HG03139 (cell line): ENCODE measurements at regions not wholly inside any gene's neighbourhood (a gene's known extent, or its start where the extent isn't known, plus 50 kb on each side); places are given as distances from the start of the nearest gene placed in this dataset.
"Not testable (repeated sequence)": the region's sequence is repeated elsewhere in the genome, so short reads cannot be mapped to it uniquely, and the experiment has no call there.

Experiments used
- ATAC-seq: cut with Tn5 transposase; IDR thresholded peaks from one replicate; pipeline ENCODE4 v1.9.1; 2021; ENCODE audit not compliant: unreplicated experiment

GRCh38 chr5:158273035-158273434 lies 414.1 kb upstream of the CLINT1 start:
- ATAC-seq: no peak

GRCh38 chr5:158272409-158272808 lies 413.5 kb upstream of the CLINT1 start:
- no peak for ATAC-seq

- ATAC-seq: no peak
Measured at GRCh38 chr5:158270996-158271554, 412.1 kb upstream of the CLINT1 start.

- ATAC-seq: no peak
Measured at GRCh38 chr5:158268286-158268685, 409.3 kb upstream of the CLINT1 start.

GRCh38 chr5:158267228-158267627 lies 408.3 kb upstream of the CLINT1 start:
- no peak for ATAC-seq

DNA sequence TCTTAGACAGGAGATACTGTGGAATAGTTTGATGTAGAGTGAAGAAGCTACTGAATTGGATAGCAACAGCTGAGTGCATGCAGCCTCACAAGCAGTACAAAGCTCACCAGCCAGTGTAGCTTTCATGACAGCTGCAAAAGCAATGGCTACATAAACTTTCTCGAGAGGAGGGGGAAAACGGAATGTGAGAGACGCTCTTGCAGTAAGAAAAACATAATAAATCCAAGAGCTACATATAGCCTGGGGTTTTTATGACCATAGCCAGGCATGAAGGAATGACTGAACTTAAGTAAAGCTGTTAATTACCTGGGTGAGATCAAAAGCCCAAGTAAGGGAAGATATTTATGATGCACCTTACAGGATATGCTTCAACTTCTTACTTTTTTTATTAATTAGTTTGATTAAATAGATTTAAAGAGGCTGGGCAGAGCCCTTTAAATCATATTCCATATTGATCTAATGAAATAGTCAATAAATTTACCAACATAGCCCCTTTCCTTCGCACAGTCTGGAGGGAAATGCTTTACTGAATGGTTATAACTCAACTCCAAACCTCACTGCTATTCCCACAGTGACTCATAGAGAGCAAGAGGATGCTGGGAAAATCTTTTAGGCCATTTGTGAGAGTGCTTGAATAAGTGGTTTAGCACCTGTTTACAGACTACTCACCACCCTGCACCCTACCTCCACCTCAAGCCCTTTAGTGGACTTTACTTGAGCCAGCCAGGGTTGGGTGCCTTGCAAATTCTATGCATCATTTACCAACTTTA lies 407.2 kb upstream of the CLINT1 start:
- ATAC-seq: no peak

DNA sequence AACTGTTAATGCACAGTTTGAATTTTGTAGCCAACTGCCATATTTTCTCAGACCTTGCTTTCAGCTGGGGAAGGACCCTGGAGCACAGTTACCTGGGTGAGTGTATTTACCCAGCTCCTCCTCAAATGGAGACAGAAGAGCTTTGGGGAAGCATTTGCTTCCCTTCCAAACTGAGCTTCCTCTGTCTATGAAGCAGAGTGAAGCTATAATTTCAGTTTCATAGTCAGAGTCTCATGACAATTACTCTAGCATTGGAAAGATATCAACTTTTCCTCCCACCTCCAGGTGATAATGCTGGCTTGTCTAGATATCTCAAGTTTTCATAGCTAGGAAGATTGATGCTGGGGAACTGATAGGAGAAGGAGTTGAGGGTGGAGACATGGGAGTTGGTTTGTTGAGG lies 406.4 kb upstream of the CLINT1 start:
- no peak for ATAC-seq

DNA sequence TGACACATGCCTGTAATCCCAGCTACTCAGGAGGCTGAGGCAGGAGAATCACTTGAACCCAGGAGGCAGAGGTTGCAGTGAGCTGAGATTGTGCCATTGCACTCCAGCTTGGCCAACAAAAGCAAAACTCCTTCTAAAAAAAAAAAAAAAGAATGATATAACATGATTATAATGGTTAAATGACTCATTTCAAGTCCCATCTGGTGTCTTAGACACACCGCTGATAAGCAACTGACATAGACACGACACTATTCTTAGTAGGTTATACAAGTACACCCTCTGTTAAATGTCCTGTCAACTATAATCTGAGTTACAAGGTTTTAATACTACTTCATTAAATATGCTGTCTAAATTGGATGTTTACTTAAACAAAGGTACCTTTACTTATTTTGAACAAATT lies 405.3 kb upstream of the CLINT1 start:
- ATAC-seq: no peak

- ATAC-seq: no peak
Measured at GRCh38 chr5:158261674-158262367, 402.9 kb upstream of the CLINT1 start.

DNA sequence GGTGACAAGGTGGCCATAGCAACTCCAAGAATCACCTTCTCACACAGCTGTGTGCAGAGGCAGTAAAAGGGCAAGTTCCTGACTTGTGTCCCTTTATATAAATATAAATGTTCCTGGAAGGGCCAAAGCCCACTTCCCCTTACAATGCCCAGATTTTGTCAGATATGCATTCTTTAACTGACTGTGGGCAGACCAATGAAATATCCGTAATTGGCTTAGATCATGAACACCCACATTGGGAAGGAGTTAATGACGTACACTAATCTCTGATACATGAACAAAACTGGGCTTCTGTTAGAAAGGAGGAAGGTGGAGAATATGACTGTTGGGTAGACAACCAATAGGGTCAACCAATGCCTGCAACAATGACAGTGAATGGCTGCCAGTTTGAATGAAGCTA lies 397.2 kb upstream of the CLINT1 start:
- ATAC-seq: no peak

GRCh38 chr5:158255609-158256008 lies 396.7 kb upstream of the CLINT1 start:
- ATAC-seq: no peak

DNA sequence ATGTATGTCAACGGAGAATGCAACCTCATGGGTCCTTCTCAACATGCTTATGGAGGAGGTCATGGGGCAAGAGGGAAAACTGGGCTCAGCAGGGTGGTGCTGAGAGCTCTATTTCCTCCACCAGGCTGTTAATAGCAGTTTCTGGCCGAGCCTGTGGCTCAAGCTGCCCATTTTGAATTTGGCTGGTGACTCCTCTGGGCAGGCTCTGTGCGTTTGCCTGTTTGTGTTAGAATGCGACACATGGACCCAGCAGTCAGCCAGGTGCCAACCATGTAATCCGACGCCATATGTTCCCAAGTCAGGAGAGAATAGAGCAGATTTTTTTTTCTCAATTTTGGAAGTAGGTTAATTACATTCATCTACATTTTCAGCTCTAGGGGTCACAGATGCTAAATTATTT lies 387.7 kb upstream of the CLINT1 start:
- no peak for ATAC-seq

GRCh38 chr5:158245513-158245912 lies 386.6 kb upstream of the CLINT1 start:
- ATAC-seq: no peak

DNA sequence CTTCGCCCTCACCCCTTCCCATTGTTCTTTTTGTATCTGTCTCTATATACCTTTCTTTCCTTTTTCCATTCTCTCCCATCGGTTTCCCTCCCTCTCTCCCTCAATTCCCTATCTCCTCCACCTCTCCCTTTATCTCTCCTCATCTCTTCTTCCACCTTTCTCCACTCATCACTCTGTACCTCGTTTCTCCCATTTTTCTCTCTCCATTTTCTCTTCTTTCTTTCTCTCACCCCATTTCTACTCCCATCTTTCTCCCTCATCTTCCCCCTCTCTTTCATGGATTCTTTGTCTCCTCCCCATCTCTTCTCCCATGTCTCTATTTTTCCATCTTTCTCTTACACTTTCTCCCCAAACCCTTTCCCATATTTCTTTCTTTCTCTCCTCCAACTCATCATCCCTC lies 385.9 kb upstream of the CLINT1 start:
- ATAC-seq: no peak

DNA sequence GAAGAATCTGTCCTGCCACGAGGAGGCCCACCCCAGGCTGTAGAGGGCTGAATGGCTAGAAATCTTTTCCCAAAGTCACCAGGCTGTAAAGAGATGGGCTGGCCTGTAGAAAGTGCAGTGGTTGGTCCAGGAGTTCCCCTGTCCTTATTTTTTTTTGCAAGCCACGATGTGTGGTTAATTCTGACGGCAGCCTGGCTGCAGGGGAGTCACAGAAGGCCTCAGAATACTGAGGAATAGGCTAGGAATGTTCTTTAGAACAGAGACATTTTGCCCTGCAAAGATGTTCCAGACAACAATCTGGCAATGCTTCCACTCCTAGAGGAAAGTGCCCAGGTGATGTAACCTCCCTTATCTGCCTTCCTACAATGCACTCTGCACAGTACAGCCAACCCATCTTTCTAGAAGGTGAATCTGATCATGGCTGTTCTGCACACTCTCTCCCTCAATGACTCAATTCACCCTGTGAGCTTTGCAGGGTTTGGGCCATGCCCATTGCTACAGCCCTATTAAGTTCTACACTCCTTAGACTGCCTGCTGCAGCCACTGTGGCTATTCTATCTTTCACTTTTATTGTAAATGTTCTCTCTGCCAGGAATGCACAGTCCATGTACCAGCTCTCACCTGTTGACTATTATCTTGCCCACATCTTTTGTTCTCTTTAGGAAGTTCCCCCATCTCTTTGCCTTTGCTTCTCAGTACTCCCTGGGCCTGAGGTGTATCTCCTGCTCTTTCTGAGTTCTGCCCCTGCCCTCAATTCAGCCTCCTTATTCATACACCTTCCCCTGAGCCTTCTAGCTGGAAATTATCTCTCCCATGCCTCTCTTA lies 377.8 kb upstream of the CLINT1 start:
- ATAC-seq: no peak

- ATAC-seq: no peak
Measured at GRCh38 chr5:158235159-158235547, 376.2 kb upstream of the CLINT1 start.

DNA sequence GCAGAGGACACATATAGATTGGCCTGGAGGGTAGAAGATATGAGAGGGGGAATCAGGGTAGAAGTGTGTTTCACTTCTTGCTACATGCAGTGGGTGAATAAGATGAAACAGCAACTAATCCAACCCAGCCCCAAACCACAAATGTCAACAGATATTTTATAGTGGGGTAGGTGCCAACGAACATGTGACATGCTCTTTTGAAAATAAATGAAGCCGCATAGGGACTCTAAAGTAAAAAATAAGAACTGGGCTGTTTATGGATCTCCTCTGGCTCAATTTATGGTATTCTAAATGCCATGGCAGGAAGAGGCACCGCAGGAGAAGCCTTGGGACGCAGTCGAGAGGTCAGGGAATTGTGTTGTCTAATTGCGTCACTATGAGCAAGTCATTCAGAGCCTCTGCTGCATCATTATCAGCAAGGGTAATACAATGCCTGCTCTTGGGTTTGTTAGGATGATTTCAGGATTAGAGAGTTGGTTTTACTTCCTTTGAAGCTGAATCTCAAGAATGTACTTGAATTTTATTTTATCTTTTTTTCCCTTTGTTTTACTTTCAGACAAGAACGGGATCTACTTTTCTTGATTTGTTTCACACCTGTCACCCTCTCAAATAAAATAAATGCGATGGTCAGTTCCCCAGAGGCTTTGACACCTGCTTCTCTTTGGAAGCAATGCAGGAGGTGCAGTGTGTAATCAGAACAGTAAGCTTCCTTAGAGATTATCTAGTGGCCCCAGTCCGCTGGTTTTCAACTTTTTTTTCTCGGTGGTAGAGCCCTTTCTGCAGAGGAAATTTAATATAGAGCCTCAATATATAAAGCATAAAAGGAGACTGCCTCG lies 375.6 kb upstream of the CLINT1 start:
- ATAC-seq: no peak

- ATAC-seq: no peak
Measured at GRCh38 chr5:158233735-158234322, 374.9 kb upstream of the CLINT1 start.

GRCh38 chr5:158227314-158227713 lies 368.4 kb upstream of the CLINT1 start:
- not testable (repeated sequence) for ATAC-seq

- no peak for ATAC-seq
Measured at GRCh38 chr5:158226496-158226895, 367.6 kb upstream of the CLINT1 start.
